GM04504 (cell line): ENCODE measurements at regions not wholly inside any gene's neighbourhood (a gene's known extent, or its start where the extent isn't known, plus 50 kb on each side); places are given as distances from the start of the nearest gene placed in this dataset.
A peak's percentile ranks its signal among the peaks of the same experiment; 100 is the strongest.

Experiments
- DNase-seq: peaks from one replicate; pipeline ENCODE4 v3.0.0-alpha.2; 2012; ENCODE audit warnings: low read depth

- DNase-seq: no peak
These were observed 1396.2 kb upstream of the PIK3C3 start for GRCh38 chr18:40558706-40559392.

DNA sequence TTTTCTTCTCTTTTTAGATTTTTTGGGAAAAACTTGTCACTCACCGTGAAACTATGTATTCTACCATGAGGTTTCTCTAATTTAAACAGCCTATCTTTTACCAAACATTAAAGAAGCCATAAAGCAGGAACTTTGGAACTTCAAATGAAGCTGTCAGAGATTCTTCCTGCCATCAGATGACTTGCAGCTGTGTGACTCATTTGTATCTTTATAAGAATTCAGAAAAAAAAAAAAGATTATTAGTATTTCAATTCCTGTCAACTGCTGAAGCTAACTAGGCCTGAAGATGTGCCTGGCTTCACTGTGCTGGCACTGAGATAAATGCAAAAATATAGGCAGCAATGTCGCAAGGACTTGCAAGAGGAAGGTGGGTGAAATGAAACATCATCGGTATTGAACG lies 1399.1 kb upstream of the PIK3C3 start:
- DNase-seq: peak; percentile 35

DNA sequence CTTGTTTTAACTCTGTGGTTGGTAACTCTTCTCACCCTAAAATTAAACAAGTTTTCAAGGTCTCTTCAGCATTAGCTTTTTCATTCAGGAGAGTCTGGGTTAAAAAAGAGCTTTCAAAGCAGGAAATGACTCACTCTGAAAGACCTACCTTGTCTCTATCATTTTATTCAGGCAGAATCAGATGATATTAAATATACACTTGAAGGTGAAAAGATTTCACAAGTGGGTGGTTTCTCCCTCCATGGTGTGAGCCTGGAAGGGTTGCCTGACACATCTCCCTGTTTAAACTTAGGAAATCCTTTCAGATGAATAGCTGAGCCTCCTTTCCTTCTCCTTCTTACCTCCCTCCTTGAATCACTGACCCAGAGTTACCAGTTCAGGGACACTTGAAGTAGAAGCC lies 1402.0 kb upstream of the PIK3C3 start:
- no peak for DNase-seq

DNA sequence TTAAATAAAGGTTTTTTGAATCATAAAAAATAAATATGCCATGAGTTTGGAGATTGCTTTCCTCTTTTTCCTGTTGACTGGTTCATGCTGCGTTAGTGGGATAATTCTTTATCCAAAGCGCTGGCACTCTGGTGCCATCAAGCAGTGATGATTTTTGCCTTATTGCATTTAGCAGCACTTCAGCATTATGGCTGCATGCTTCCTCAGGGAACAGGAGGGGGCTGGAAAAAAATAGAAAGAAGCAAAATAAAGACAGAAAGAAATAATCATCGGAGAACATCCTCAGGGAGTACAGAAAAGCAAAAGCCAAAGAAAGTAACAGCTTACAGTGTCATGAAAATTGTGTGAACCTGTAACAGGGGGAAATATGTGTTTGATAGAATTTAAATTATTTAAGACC lies 1408.2 kb upstream of the PIK3C3 start:
- no peak for DNase-seq

GRCh38 chr18:40534723-40535122 lies 1420.3 kb upstream of the PIK3C3 start:
- DNase-seq: no peak

DNA sequence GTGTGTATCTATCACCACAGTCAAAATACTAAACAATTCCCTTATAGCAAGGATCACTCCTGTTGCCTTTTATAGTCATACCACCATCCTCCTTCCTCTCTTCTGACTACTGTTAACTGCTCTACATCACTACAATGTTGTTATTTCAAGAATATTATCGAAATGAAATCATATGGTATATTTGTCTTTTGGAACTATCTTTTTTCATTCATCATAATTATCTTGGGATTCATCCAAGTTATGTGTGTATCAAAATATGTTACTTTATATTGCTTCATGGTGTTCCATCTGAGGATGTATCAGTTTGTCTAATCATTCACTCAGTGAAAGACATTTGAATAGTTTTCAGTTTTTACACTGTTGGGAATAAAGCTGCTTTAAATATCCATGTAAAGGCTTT lies 1423.0 kb upstream of the PIK3C3 start:
- DNase-seq: no peak

DNA sequence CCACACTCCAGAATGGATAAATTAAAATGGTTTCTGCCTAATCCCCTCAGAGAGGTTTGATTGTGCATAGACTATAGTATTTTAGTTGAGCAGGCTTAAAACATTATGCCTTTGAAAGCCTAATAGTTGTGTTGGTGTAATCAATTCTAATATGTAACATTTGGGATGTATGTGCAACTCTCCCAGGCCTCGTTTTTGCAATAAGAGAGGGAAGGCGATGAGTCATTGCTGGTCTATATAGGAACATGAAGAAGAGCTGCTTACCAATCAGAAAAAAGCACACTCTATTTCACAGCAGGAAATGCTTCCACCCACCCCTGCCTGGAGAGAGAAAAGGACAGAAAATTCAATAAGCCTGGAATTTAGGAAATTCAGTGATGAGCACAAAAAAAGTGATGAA lies 1424.0 kb upstream of the PIK3C3 start:
- no peak for DNase-seq

- peak; percentile 4 for DNase-seq
These were observed 1425.6 kb upstream of the PIK3C3 start for GRCh38 chr18:40529478-40529877.

GRCh38 chr18:40524881-40525280 lies 1430.2 kb upstream of the PIK3C3 start:
- DNase-seq: no peak

DNA sequence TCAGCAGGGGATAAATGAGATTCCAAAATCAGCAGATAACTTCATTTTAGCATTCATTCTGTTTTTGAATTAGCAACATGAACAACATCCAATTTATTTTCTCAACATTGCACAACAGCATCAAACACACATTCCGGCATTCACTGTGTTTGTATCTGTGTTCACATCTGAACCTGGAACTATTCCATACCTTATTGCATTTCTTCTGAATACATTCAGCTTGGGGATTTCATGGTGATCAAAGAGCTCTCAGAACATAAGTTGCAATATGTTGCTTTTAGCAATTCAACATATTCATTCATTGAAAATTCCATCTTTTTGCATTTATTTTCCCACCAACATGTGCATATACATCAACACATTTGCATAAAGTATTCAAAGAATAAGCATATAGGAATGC lies 1431.7 kb upstream of the PIK3C3 start:
- no peak for DNase-seq

GRCh38 chr18:40501026-40501425 lies 1454.0 kb upstream of the PIK3C3 start:
- no peak for DNase-seq

DNA sequence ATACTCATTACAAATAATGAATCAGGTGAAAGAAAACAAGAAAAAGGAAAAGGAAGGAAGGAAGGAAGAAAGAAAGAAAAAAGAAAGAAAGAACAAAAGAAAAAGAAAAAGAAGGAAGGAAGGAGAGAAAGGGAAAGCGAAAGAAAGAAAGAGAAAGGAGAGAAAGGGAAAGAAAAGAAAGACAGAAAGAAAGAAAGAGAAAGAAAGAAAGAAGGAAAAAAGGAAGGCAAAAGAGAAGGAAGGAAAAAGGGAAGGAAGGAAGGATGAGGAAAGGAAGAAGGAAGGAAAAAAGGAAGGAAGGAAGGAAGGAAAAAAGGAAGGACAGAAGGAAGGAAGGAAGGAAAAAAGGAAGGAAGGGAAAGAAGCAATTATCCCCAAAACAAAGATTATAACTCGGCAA lies 1460.4 kb upstream of the PIK3C3 start:
- DNase-seq: no peak

GRCh38 chr18:40493316-40493715 lies 1461.7 kb upstream of the PIK3C3 start:
- DNase-seq: no peak

GRCh38 chr18:40489301-40489700 lies 1465.7 kb upstream of the PIK3C3 start:
- no peak for DNase-seq

DNA sequence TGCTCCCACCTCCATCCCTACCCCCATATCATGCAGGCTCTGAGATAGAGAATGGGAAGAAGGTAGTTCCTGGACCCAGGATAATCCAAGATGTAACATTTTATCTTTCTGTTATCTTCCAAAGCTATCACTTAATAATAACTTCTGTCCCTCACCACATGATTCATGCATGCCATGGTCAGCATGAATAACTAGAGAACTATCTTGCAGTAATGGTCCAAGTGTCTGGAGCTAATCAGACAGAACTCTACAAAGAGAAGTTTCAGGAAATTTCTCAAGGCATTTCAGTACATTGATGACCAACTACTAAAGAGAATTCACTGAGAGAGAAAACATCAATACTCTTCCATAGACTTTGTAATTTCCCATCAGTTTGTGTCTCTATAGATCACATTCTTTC lies 1469.7 kb upstream of the PIK3C3 start:
- peak; percentile 25 for DNase-seq

DNA sequence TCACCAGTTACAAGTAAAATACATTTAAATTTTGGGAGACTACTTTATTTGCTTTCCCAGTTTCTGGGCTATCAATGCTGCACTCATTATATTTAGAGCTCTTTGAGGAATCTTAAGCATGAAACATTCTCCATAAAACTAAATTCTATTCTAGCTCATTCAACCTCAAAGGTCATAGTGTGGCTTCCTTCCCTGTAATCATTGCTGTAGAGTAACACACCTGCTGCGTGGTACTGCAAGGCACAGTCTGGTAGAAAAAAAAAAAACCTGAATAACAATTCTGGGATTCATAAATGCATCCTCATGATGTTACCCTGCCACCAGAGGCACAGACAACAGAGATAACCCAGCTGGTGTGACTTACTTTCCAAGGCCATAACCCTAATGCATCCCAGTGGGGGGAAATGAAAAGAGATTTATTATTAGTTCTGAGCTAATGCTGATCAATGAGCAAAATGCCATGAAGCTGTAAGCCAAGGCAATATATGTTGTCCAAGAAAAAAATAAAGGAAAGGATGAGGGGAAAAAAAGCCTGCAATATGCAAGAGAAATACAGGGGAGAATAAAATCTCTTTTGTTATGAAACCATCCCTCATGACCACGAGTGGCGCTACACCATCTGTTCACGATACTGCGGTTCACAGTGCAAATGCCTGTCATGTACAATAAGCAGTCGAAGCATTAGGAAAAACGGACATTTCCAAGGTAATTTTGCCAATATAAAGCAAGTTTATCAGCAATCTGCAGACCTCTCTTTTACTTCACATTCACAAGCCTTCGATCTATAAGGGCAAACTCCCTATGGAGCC lies 1481.6 kb upstream of the PIK3C3 start:
- DNase-seq: no peak

DNA sequence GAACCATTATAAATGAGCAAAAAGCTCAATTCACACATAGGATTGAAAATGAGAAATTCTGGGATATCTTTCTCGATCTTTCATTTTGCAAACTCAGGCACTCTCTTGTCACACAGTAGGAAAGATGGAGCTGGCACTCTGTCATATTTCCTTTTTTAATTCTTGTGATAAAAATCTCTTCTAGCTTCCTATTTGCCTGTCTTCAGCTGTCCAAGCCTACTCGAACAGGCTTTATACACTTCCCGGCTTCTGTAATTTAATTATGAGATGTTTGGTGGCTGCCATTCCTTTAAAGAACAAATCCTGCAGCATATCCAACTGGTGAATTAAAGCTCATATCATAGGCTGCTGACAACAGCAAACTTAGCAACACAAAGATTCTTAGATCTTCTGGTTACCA lies 1484.3 kb upstream of the PIK3C3 start:
- DNase-seq: no peak

DNA sequence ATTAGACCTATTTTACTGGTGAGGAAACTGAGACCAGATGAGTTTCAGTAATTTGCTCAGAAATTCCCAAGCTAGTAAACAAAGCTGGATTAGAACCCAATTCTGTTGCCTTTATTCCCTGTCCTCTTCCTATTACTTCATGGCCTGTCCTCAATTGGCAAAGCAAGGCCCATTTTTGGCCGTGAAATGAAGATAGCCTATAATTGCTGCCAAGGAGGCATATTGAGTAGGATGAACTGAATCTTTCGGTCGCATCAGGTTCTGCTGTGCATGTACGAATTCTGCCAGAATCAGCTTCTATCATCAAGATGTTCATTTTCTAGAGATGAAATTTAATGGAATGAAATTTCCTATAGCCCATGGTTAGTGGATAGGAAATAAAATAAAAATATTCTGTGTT lies 1485.2 kb upstream of the PIK3C3 start:
- DNase-seq: no peak

DNA sequence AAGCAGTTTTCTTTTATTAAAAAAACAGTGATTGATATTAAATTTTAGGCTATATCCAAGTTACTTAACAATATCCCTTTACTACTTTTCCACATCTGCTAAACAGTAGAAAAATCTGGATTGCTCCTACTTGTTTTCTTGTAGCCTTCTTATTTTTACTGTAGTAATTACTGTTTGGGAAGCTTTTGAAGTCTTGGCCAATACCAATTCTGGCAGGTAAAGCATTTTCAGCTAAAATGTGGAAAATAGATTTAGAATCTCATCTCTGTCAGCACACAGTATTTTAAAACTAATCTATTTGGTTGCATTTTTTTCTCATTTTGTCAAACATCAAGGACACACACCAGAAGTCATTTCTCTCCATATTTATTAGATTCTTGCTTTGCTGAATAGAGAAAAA lies 1485.7 kb upstream of the PIK3C3 start:
- no peak for DNase-seq

- DNase-seq: no peak
These were observed 1491.0 kb upstream of the PIK3C3 start for GRCh38 chr18:40464032-40464431.

GRCh38 chr18:40453903-40454302 lies 1501.1 kb upstream of the PIK3C3 start:
- DNase-seq: no peak

GRCh38 chr18:40452599-40452998 lies 1502.4 kb upstream of the PIK3C3 start:
- DNase-seq: no peak

- no peak for DNase-seq
These were observed 1504.3 kb upstream of the PIK3C3 start for GRCh38 chr18:40450751-40451150.

GRCh38 chr18:40447820-40448219 lies 1507.2 kb upstream of the PIK3C3 start:
- DNase-seq: no peak
